Transverse colon (tissue), 3 donors: ENCODE measurements at regions not wholly inside any gene's neighbourhood (a gene's known extent, or its start where the extent isn't known, plus 50 kb on each side); places are given as distances from the start of the nearest gene placed in this dataset.

Experiments
- POLR2A ChIP-seq: fragments of 450-650 bp; IDR thresholded peaks from one replicate; pipeline ENCODE4 v1.6.1; 2016; ENCODE audit warnings: antibody characterized with exemption, mild to moderate bottlenecking, moderate library complexity
- POLR2AphosphoS5 ChIP-seq, 3 donors: sonication (generic); formaldehyde crosslinking; IDR thresholded peaks; one replicate each; pipeline ENCODE4 v1.6.1; 2016; ENCODE audit warnings: antibody characterized with exemption in 3 of 3

GRCh38 chr3:190990898-190991297, 128.4 kb upstream of the GMNC start:
- TF ChIP-seq POLR2AphosphoS5 (IDR thresholded peaks at IDR 0.05) (no peak), POLR2A (no peak)
